ENCODE measurements at regions not wholly inside any gene's neighbourhood (a gene's known extent, or its start where the extent isn't known, plus 50 kb on each side); places are given as distances from the start of the nearest gene placed in this dataset.
"Not testable (repeated sequence)": the region's sequence is repeated elsewhere in the genome, so short reads cannot be mapped to it uniquely, and the experiment has no call there.

GRCh38 chr7:51386806-51387568, 70.4 kb upstream of the COBL start:
- not testable (repeated sequence) for DNase-seq

- DNase-seq = not testable (repeated sequence)
These were observed 69.6 kb upstream of the COBL start for GRCh38 chr7:51386184-51386583.

GRCh38 chr7:51382243-51382642, 65.6 kb upstream of the COBL start:
- not testable (repeated sequence) for DNase-seq

GRCh38 chr7:51376420-51377092, 59.9 kb upstream of the COBL start:
- no peak for DNase-seq

GRCh38 chr7:51374936-51375335, 58.3 kb upstream of the COBL start:
- no peak for DNase-seq

- DNase-seq = not testable (repeated sequence)
These were observed 57.0 kb upstream of the COBL start for GRCh38 chr7:51373607-51374006.

GRCh38 chr7:51369746-51370145, 53.1 kb upstream of the COBL start:
- DNase-seq = no peak

GRCh38 chr7:51369228-51369627, 52.6 kb upstream of the COBL start:
- not testable (repeated sequence) for DNase-seq

GRCh38 chr7:51368334-51368733, 51.7 kb upstream of the COBL start:
- DNase-seq = no peak

- no peak for DNase-seq
These were observed 51.0 kb upstream of the COBL start for GRCh38 chr7:51367614-51367968.

- peak; percentile 56 for DNase-seq
These were observed 50.5 kb upstream of the COBL start for GRCh38 chr7:51366930-51367613.

Data from right forelimb (tissue), 1 donor.